Activated CD4-positive, alpha-beta T cell treated with anti-CD3 and anti-CD28 coated beads for 36 hours (primary cell): ENCODE measurements at regions not wholly inside any gene's neighbourhood (a gene's known extent, or its start where the extent isn't known, plus 50 kb on each side); places are given as distances from the start of the nearest gene placed in this dataset.

Experiments
- ATAC-seq: fragments of 200-7000 bp; cut with Tn5 transposase; one replicate; pipeline ENCODE4 v1.10.0; 2021; ENCODE audit warnings: mild to moderate bottlenecking, moderate library complexity
- CTCF ChIA-PET: fragments of 350-600 bp; sonication (Branson Sonifier 250); formaldehyde crosslinking; loops from one replicate; lab custom pipeline; 2021; ENCODE audit warnings: antibody characterized with exemption; lab: Charles Lee
- POLR2A ChIA-PET: fragments of 350-600 bp; sonication (Branson Sonifier 250); formaldehyde crosslinking; loops from one replicate; lab custom pipeline; 2021; ENCODE audit warnings: antibody characterized with exemption, inconsistent platforms; lab: Charles Lee
- DNase-seq: peaks from one replicate; pipeline ENCODE4 v3.0.0-alpha.2; 2020
- H3K27ac Mint-ChIP-seq: one replicate; pipeline ENCODE4 v1.8.0; 2021; ENCODE audit warnings: mixed read lengths
- H3K27me3 Mint-ChIP-seq: one replicate; pipeline ENCODE4 v1.8.0; 2021; ENCODE audit warnings: mixed read lengths
- H3K36me3 Mint-ChIP-seq: one replicate; pipeline ENCODE4 v1.8.0; 2021; ENCODE audit warnings: low read depth, mixed read lengths
- H3K4me1 Mint-ChIP-seq: one replicate; pipeline ENCODE4 v1.8.0; 2021; ENCODE audit warnings: mixed read lengths
- H3K4me3 Mint-ChIP-seq: one replicate; pipeline ENCODE4 v1.8.0; 2021; ENCODE audit warnings: mild to moderate bottlenecking, moderate library complexity, mixed read lengths
- H3K9me3 Mint-ChIP-seq: one replicate; pipeline ENCODE4 v1.8.0; 2021; ENCODE audit warnings: low read depth, mixed read lengths
- intact Hi-C, 2 experiments: fragments of 100-400 bp; cut with DNase I in 1 of 2; cut with micrococcal nuclease in 1 of 2; formaldehyde crosslinking; loops; one replicate each; pipeline versions ENCODE4 v1.14.2 to v1.15.1; 2022 to 2024; cut with DNase I, micrococcal nuclease

- intact Hi-C loops: no loop called here
- Mint-ChIP-seq H3K27me3 (no peaks in the 10 kb centered on the region), H3K4me1 (no peaks in the 10 kb centered on the region), H3K4me3 (no peak overlapping the region), H3K27ac (no peak overlapping the region), H3K9me3 (no peaks in the 10 kb centered on the region), H3K36me3 (no peaks in the 10 kb centered on the region)
- ChIA-PET CTCF (interaction anchor here (0.7 to 2.4 kb wide), 2 partner anchors 37 to 229 kb away, joined by 3 to 6 read pairs; no protein-coding TSS in a partner anchor), POLR2A (no interaction called here)
- ATAC-seq: no peak
- no peak for DNase-seq
These were observed 140.8 kb upstream of the TSC22D2 start for GRCh38 chr3:150267288-150267687.

- Mint-ChIP-seq H3K4me1 (no peaks in the 10 kb centered on the region), H3K27ac (no peak overlapping the region), H3K9me3 (no peaks in the 10 kb centered on the region), H3K4me3 (no peak overlapping the region), H3K36me3 (no peaks in the 10 kb centered on the region), H3K27me3 (no peaks in the 10 kb centered on the region)
- ChIA-PET POLR2A (no interaction called here), CTCF (interaction anchor here (0.7 kb wide), 1 partner anchor 37 kb away, joined by 3 read pairs; no protein-coding TSS in a partner anchor)
- DNase-seq (no peak), ATAC-seq (no peak)
- intact Hi-C loops: no loop called here
These were observed 142.8 kb upstream of the TSC22D2 start for GRCh38 chr3:150265305-150265704.

GRCh38 chr3:150264561-150265279 is 143.4 kb upstream of the TSC22D2 start:
- H3K4me3 Mint-ChIP-seq: no peak overlapping the region
- ChIA-PET CTCF (interaction anchor here (0.7 kb wide), 1 partner anchor 36 kb away, joined by 3 read pairs; no protein-coding TSS in a partner anchor), POLR2A (no interaction called here)
- H3K4me1 Mint-ChIP-seq: no peaks in the 10 kb centered on the region
- H3K36me3 Mint-ChIP-seq: no peaks in the 10 kb centered on the region
- H3K27ac Mint-ChIP-seq: no peak overlapping the region
- H3K27me3 Mint-ChIP-seq: no peaks in the 10 kb centered on the region
- ATAC-seq: no peak
- no peak for DNase-seq
- intact Hi-C loops: no loop called here
- H3K9me3 Mint-ChIP-seq: no peaks in the 10 kb centered on the region

- H3K4me1 Mint-ChIP-seq: no peaks in the 10 kb centered on the region
- POLR2A ChIA-PET: no interaction called here
These were observed 146.1 kb upstream of the TSC22D2 start for GRCh38 chr3:150261958-150262357.

GRCh38 chr3:150261418-150261817 is 146.7 kb upstream of the TSC22D2 start:
- POLR2A ChIA-PET: no interaction called here
- intact Hi-C loops: no loop called here
- DNase-seq: no peak
- CTCF ChIA-PET: interaction anchor here (0.6 kb wide), 1 partner anchor 632 kb away, joined by 4 read pairs; no protein-coding TSS in a partner anchor
- no peaks in the 10 kb centered on the region for H3K4me1 Mint-ChIP-seq
- no peak for ATAC-seq
- no peak overlapping the region for H3K27ac Mint-ChIP-seq
- H3K36me3 Mint-ChIP-seq: no peaks in the 10 kb centered on the region
- H3K9me3 Mint-ChIP-seq: no peaks in the 10 kb centered on the region
- no peaks in the 10 kb centered on the region for H3K27me3 Mint-ChIP-seq
- H3K4me3 Mint-ChIP-seq: no peak overlapping the region

More at GRCh38 chr3:150261958-150262357, 146.1 kb upstream of the TSC22D2 start:
- Mint-ChIP-seq H3K4me3 (no peak overlapping the region), H3K36me3 (no peaks in the 10 kb centered on the region), H3K9me3 (no peaks in the 10 kb centered on the region), H3K27ac (no peak overlapping the region), H3K27me3 (no peaks in the 10 kb centered on the region)
- CTCF ChIA-PET: no interaction called here
- no peak for ATAC-seq
- no peak for DNase-seq
- intact Hi-C loops: no loop called here

GRCh38 chr3:150260398-150260710 is 147.7 kb upstream of the TSC22D2 start:
- POLR2A ChIA-PET: interaction anchor here (0.7 kb wide), 1 partner anchor 37 kb away, joined by 3 read pairs; no protein-coding TSS in a partner anchor

GRCh38 chr3:150259526-150260397 is 148.3 kb upstream of the TSC22D2 start:
- Mint-ChIP-seq H3K36me3 (no peaks in the 10 kb centered on the region), H3K4me1 (no peaks in the 10 kb centered on the region), H3K9me3 (no peaks in the 10 kb centered on the region), H3K27ac (no peak overlapping the region), H3K27me3 (no peaks in the 10 kb centered on the region), H3K4me3 (no peak overlapping the region)
- intact Hi-C loops: no loop called here
- ChIA-PET POLR2A (interaction anchor here (0.7 kb wide), 1 partner anchor 38 kb away, joined by 3 read pairs; no protein-coding TSS in a partner anchor), CTCF (interaction anchor here (0.6 to 0.9 kb wide), 2 partner anchors 11 to 248 kb away, joined by 3 to 4 read pairs; no protein-coding TSS in a partner anchor)
- DNase-seq (no peak), ATAC-seq (no peak)

More at GRCh38 chr3:150260398-150260710, 147.7 kb upstream of the TSC22D2 start:
- DNase-seq (no peak), ATAC-seq (no peak)
- no peaks in the 10 kb centered on the region for H3K4me1 Mint-ChIP-seq
- no peak overlapping the region for H3K4me3 Mint-ChIP-seq
- H3K9me3 Mint-ChIP-seq: no peaks in the 10 kb centered on the region
- no peaks in the 10 kb centered on the region for H3K27me3 Mint-ChIP-seq
- intact Hi-C loops: no loop called here
- no peak overlapping the region for H3K27ac Mint-ChIP-seq
- CTCF ChIA-PET: interaction anchor here (0.9 kb wide), 1 partner anchor 12 kb away, joined by 4 read pairs; no protein-coding TSS in a partner anchor
- H3K36me3 Mint-ChIP-seq: no peaks in the 10 kb centered on the region

- H3K9me3 Mint-ChIP-seq: no peaks in the 10 kb centered on the region
- H3K27ac Mint-ChIP-seq: no peak overlapping the region
- H3K36me3 Mint-ChIP-seq: no peaks in the 10 kb centered on the region
- DNase-seq (no peak), ATAC-seq (no peak)
- no peak overlapping the region for H3K4me3 Mint-ChIP-seq
- intact Hi-C loops: no loop called here
- H3K27me3 Mint-ChIP-seq: no peaks in the 10 kb centered on the region
- CTCF ChIA-PET: no interaction called here
- no peaks in the 10 kb centered on the region for H3K4me1 Mint-ChIP-seq
- POLR2A ChIA-PET: no interaction called here
These were observed 151.3 kb upstream of the TSC22D2 start for GRCh38 chr3:150256782-150257181.

GRCh38 chr3:150256318-150256717 is 151.8 kb upstream of the TSC22D2 start:
- Mint-ChIP-seq H3K4me3 (no peak overlapping the region), H3K9me3 (no peaks in the 10 kb centered on the region), H3K27me3 (no peaks in the 10 kb centered on the region), H3K36me3 (no peaks in the 10 kb centered on the region), H3K27ac (no peak overlapping the region), H3K4me1 (no peaks in the 10 kb centered on the region)
- ChIA-PET POLR2A (no interaction called here), CTCF (interaction anchor here (0.6 kb wide), 1 partner anchor 15 kb away, joined by 5 read pairs; no protein-coding TSS in a partner anchor)
- DNase-seq: no peak
- intact Hi-C loops: no loop called here
- no peak for ATAC-seq

GRCh38 chr3:150255826-150256225 is 152.3 kb upstream of the TSC22D2 start:
- Mint-ChIP-seq H3K9me3 (no peaks in the 10 kb centered on the region), H3K4me3 (no peak overlapping the region), H3K36me3 (no peaks in the 10 kb centered on the region), H3K27me3 (no peaks in the 10 kb centered on the region), H3K4me1 (no peaks in the 10 kb centered on the region), H3K27ac (no peak overlapping the region)
- DNase-seq (no peak), ATAC-seq (no peak)
- intact Hi-C loops: no loop called here
- POLR2A ChIA-PET: no interaction called here
- CTCF ChIA-PET: interaction anchor here (0.6 kb wide), 1 partner anchor 16 kb away, joined by 5 read pairs; no protein-coding TSS in a partner anchor

GRCh38 chr3:150255413-150255812 is 152.7 kb upstream of the TSC22D2 start:
- no peaks in the 10 kb centered on the region for H3K9me3 Mint-ChIP-seq
- H3K4me1 Mint-ChIP-seq: no peaks in the 10 kb centered on the region
- CTCF ChIA-PET: interaction anchor here (0.6 kb wide), 1 partner anchor 16 kb away, joined by 5 read pairs; no protein-coding TSS in a partner anchor
- POLR2A ChIA-PET: no interaction called here
- no peak for ATAC-seq
- no peak for DNase-seq
- intact Hi-C loops: no loop called here
- no peaks in the 10 kb centered on the region for H3K27me3 Mint-ChIP-seq
- H3K4me3 Mint-ChIP-seq: no peak overlapping the region
- no peak overlapping the region for H3K27ac Mint-ChIP-seq
- no peaks in the 10 kb centered on the region for H3K36me3 Mint-ChIP-seq
